ENCODE measurements at regions not wholly inside any gene's neighbourhood (a gene's known extent, or its start where the extent isn't known, plus 50 kb on each side); places are given as distances from the start of the nearest gene placed in this dataset.

GRCh38 chr5:61869333-61869732, 436.7 kb upstream of the KIF2A start:
- TF ChIP-seq CTCF (conservative IDR thresholded peaks at IDR 0.05) (no peak), EZH2 (IDR thresholded peaks at IDR 0.05; ENCODE audit: low read depth) (no peak)
